HEK293 (cell line): ENCODE measurements at regions not wholly inside any gene's neighbourhood (a gene's known extent, or its start where the extent isn't known, plus 50 kb on each side); places are given as distances from the start of the nearest gene placed in this dataset.

Experiments used
- CTCF ChIA-PET: fragments of 350-600 bp; formaldehyde crosslinking; extraction: SDS; loops from one replicate; lab custom pipeline; 2021; ENCODE audit warnings: antibody characterized with exemption; lab: Yijun Ruan, JAX
- POLR2A ChIA-PET: fragments of 300-600 bp; formaldehyde crosslinking; extraction: SDS; loops from one replicate; lab custom pipeline; 2020; ENCODE audit warnings: antibody characterized with exemption, inconsistent platforms; lab: Yijun Ruan, JAX
- H3K27ac ChIP-seq: fragments of 200-500 bp; sonication (Bioruptor generic); 2 replicates; pipeline ENCODE4 v1.5.1; 2014; ENCODE audit warnings: low read depth, low read length, control low read depth, inconsistent platforms; ENCODE audit errors: extremely low read depth
- H3K36me3 ChIP-seq, 2 experiments: fragments of 200-500 bp in 1 of 2; sonication (Bioruptor generic) in 1 of 2; 1 replicate in 1 of 2; 2 replicates in 1 of 2; pipeline ENCODE4 v1.5.1; 2014 to 2017; ENCODE audit warnings: inconsistent platforms in 2 of 2, low read length in 2 of 2; ENCODE audit not compliant: control insufficient read depth in 2 of 2, insufficient read depth in 1 of 2
- H3K4me1 ChIP-seq: fragments of 200-500 bp; sonication (Bioruptor generic); 2 replicates; pipeline ENCODE4 v1.5.1; 2014; ENCODE audit warnings: mild to moderate bottlenecking, low read length, inconsistent platforms; ENCODE audit not compliant: control insufficient read depth, insufficient read depth
- H3K4me3 ChIP-seq: 2 replicates; pipeline ENCODE4 v1.5.1; 2011; ENCODE audit warnings: low read depth, mild to moderate bottlenecking, control low read depth, low read length, moderate library complexity
- H3K9me3 ChIP-seq: fragments of 200-500 bp; sonication (Bioruptor generic); 2 replicates; pipeline ENCODE4 v1.5.1; 2014; ENCODE audit warnings: low read depth, low read length, inconsistent platforms; ENCODE audit not compliant: control insufficient read depth, insufficient read depth
- CTCF ChIP-seq: fragments of 450-650 bp; formaldehyde crosslinking; IDR thresholded peaks from 2 replicates; pipeline ENCODE4 v1.5.1; 2016; ENCODE audit warnings: missing biosample characterization, missing genetic modification characterization
- GLI2 ChIP-seq: fragments of 450-650 bp; formaldehyde crosslinking; IDR thresholded peaks from 2 replicates; pipeline ENCODE4; 2017; ENCODE audit warnings: missing biosample characterization, missing genetic modification characterization, low read depth, borderline replicate concordance
- HOXA7 ChIP-seq: sonication (generic); formaldehyde crosslinking; IDR thresholded peaks from 2 replicates; pipeline ENCODE4 v1.8.1; 2022; ENCODE audit warnings: missing genetic modification reagents, borderline replicate concordance
- OSR2 ChIP-seq: fragments of 450-650 bp; formaldehyde crosslinking; IDR thresholded peaks from 2 replicates; pipeline ENCODE4 v1.5.1; 2016; ENCODE audit warnings: missing biosample characterization, missing genetic modification characterization
- PRDM1 ChIP-seq: fragments of 450-650 bp; formaldehyde crosslinking; IDR thresholded peaks from 2 replicates; pipeline ENCODE4; 2016; ENCODE audit warnings: missing biosample characterization, missing genetic modification characterization
- PRDM10 ChIP-seq: fragments of 450-650 bp; formaldehyde crosslinking; IDR thresholded peaks from 2 replicates; pipeline ENCODE4 v1.5.1; 2016; ENCODE audit warnings: missing biosample characterization, missing genetic modification characterization
- PRDM2 ChIP-seq: fragments of 450-650 bp; formaldehyde crosslinking; IDR thresholded peaks from 2 replicates; pipeline ENCODE4 v1.5.1; 2016; ENCODE audit warnings: missing biosample characterization, missing genetic modification characterization, borderline replicate concordance
- REST ChIP-seq: fragments of 450-650 bp; formaldehyde crosslinking; IDR thresholded peaks from 2 replicates; pipeline ENCODE4 v1.5.1; 2016; ENCODE audit warnings: missing biosample characterization, missing genetic modification characterization
- SP2 ChIP-seq: fragments of 450-650 bp; formaldehyde crosslinking; IDR thresholded peaks from 2 replicates; pipeline ENCODE4 v1.5.1; 2016; ENCODE audit warnings: missing biosample characterization, missing genetic modification characterization
- YY1 ChIP-seq: fragments of 450-650 bp; formaldehyde crosslinking; IDR thresholded peaks from 2 replicates; pipeline ENCODE4 v1.5.1; 2018; ENCODE audit warnings: missing biosample characterization, missing genetic modification characterization
- ZEB2 ChIP-seq: fragments of 450-650 bp; formaldehyde crosslinking; IDR thresholded peaks from 2 replicates; pipeline ENCODE4 v1.5.1; 2016; ENCODE audit warnings: missing biosample characterization, missing genetic modification characterization
- ZNF132 ChIP-seq: fragments of 450-650 bp; formaldehyde crosslinking; IDR thresholded peaks from 2 replicates; pipeline ENCODE4 v1.5.1; 2017; ENCODE audit warnings: missing biosample characterization, missing genetic modification characterization, borderline replicate concordance
- ZNF19 ChIP-seq: fragments of 450-650 bp; formaldehyde crosslinking; IDR thresholded peaks from 2 replicates; pipeline ENCODE4; 2016; ENCODE audit warnings: missing biosample characterization, missing genetic modification characterization, low read depth
- ZNF214 ChIP-seq: fragments of 450-650 bp; formaldehyde crosslinking; IDR thresholded peaks from 2 replicates; pipeline ENCODE4 v1.5.1; 2017; ENCODE audit warnings: missing biosample characterization, mild to moderate bottlenecking, missing genetic modification characterization, borderline replicate concordance
- ZNF292 ChIP-seq: fragments of 450-650 bp; formaldehyde crosslinking; IDR thresholded peaks from 2 replicates; pipeline ENCODE4 v1.5.1; 2016; ENCODE audit warnings: low read depth, missing biosample characterization, missing genetic modification characterization, borderline replicate concordance
- ZNF335 ChIP-seq: fragments of 450-650 bp; formaldehyde crosslinking; conservative IDR thresholded peaks from 2 replicates; pipeline ENCODE4 v1.5.1; 2016; ENCODE audit warnings: missing biosample characterization, missing genetic modification characterization
- ZNF341 ChIP-seq: fragments of 450-650 bp; formaldehyde crosslinking; IDR thresholded peaks from 2 replicates; pipeline ENCODE4; 2016; ENCODE audit warnings: low read depth, missing biosample characterization, missing genetic modification characterization
- ZNF416 ChIP-seq: fragments of 450-650 bp; formaldehyde crosslinking; IDR thresholded peaks from 2 replicates; pipeline ENCODE4 v1.5.1; 2016; ENCODE audit warnings: missing biosample characterization, missing genetic modification characterization
- ZNF48 ChIP-seq: fragments of 450-650 bp; formaldehyde crosslinking; IDR thresholded peaks from 2 replicates; pipeline ENCODE4 v1.5.1; 2016; ENCODE audit warnings: missing biosample characterization, missing genetic modification characterization
- ZNF626 ChIP-seq: fragments of 450-650 bp; sonication (Bioruptor Pico); formaldehyde crosslinking; IDR thresholded peaks from 2 replicates; pipeline ENCODE4 v1.5.1; 2018; ENCODE audit warnings: missing biosample characterization, missing genetic modification characterization, inconsistent platforms
- ZNF629 ChIP-seq: fragments of 450-650 bp; formaldehyde crosslinking; IDR thresholded peaks from 2 replicates; pipeline ENCODE4 v1.5.1; 2017; ENCODE audit warnings: missing biosample characterization, missing genetic modification characterization
- ZNF791 ChIP-seq: fragments of 450-650 bp; formaldehyde crosslinking; IDR thresholded peaks from 2 replicates; pipeline ENCODE4 v1.5.1; 2016; ENCODE audit warnings: missing biosample characterization, missing genetic modification characterization

GRCh38 chr11:115092516-115092915, 411.7 kb downstream of the CADM1 start:
- POLR2A ChIA-PET, result no interaction called here
- CTCF ChIA-PET, result interaction anchor here (1.0 kb wide), 1 partner anchor 116 kb away, joined by 3 read pairs; no protein-coding TSS in a partner anchor
- Histone ChIP-seq H3K4me1 (no peaks in the 10 kb centered on the region), H3K27ac (no peak overlapping the region), H3K9me3 (no peaks in the 10 kb centered on the region), H3K36me3 (no peaks in the 10 kb centered on the region), H3K4me3 (no peak overlapping the region)
- no peak for TF ChIP-seq ZNF48
- no peak for TF ChIP-seq ZNF416 (tag by site-specific recombination)
- TF ChIP-seq GLI2 (tag by site-specific recombination), result no peak
- TF ChIP-seq ZEB2, result no peak
- TF ChIP-seq ZNF132 (tag by site-specific recombination), result no peak
- TF ChIP-seq REST, result no peak
- TF ChIP-seq PRDM1 (tag by site-specific recombination), result no peak
- TF ChIP-seq ZNF19, result no peak
- no peak for TF ChIP-seq CTCF (tag by site-specific recombination)
- no peak for TF ChIP-seq ZNF629 (tag by site-specific recombination)
- TF ChIP-seq OSR2 (tag by site-specific recombination), result no peak
- TF ChIP-seq ZNF626, result no peak
- no peak for TF ChIP-seq HOXA7 (CRISPR knock-in tag)
- TF ChIP-seq SP2, result no peak
- no peak for TF ChIP-seq ZNF214
- TF ChIP-seq ZNF292 (tag by site-specific recombination), result no peak
- no peak for TF ChIP-seq PRDM10 (tag by site-specific recombination)
- no peak for TF ChIP-seq ZNF341 (tag by site-specific recombination)

- H3K4me1 ChIP-seq, result no peaks in the 10 kb centered on the region
- no peak overlapping the region for H3K4me3 ChIP-seq
- H3K27ac ChIP-seq, result no peak overlapping the region
- ChIA-PET POLR2A (no interaction called here), CTCF (no interaction called here)
- no peaks in the 10 kb centered on the region for H3K9me3 ChIP-seq
- no peaks in the 10 kb centered on the region for H3K36me3 ChIP-seq
- TF ChIP-seq PRDM2, result no peak
- TF ChIP-seq ZNF335 (tag by site-specific recombination), result no peak
- TF ChIP-seq ZNF791, result no peak
- TF ChIP-seq YY1 (tag by site-specific recombination), result no peak
Observed at GRCh38 chr11:115097796-115098408, 406.3 kb downstream of the CADM1 start.
